ENCODE measurements at regions not wholly inside any gene's neighbourhood (a gene's known extent, or its start where the extent isn't known, plus 50 kb on each side); places are given as distances from the start of the nearest gene placed in this dataset.
A peak's percentile ranks its signal among the peaks of the same experiment; 100 is the strongest.
"Not testable (repeated sequence)": the region's sequence is repeated elsewhere in the genome, so short reads cannot be mapped to it uniquely, and the experiment has no call there.

DNA sequence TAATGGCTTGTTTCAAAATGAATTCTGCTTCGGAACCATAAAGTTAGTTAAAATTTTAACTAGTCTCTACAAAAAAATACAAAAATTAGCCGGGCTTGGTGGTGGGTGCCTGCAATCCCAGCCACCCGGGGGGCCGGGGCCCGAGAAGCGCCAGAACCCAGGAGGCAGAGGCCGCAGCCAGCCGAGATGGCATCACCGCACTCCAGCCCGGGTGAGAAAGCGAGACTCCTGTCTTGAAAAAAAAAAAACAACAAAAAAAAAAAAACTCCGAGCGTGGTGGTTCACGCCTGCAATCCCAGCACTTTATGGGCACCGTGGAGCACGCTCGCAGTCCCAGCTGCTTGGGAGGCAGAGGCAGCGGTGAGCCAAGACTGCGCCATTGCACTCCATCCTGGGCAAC is 781.4 kb downstream of the BRINP3 start:
- DNase-seq, result no peak

- no peak for DNase-seq
These were observed 780.6 kb downstream of the BRINP3 start for GRCh38 chr1:189697113-189697512.

DNA sequence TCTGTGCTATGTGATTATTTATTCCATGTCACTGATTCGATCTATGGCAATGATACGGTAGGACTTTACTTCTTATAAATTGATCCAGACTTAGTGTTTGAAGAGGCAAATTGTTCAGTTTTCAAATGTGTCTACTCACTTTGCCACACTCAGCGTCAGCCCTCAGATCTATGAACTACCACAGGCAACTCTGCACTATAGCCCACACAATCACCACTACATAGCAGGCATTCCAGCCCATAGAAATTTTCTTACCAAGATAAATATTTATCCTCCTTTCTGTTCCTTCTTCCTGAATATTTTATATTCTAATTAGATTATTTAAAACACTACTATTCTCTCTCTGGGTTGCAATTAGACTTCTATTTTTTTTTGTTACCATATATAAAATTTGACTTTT is 776.1 kb downstream of the BRINP3 start:
- no peak for DNase-seq

GRCh38 chr1:189706594-189706993 is 771.1 kb downstream of the BRINP3 start:
- DNase-seq, result no peak

DNA sequence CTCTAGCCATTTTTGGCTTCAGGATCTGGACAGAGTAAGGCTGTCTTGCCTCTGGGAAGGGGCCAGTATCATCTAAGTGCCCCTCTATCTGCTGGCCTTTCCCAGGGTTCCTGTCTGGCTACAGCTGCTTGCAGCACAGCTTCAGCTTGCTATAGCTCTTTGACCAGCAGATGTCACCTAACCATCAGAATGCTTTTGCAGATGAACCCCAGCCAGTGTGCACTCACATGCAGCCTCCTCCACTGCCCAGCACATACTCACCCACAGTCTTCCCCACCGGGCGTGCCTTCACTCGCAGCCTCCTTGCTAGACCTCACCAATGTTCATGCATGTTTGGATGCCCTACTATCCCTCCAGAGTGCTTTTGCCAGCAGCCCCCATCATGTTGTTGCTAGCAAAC is 769.0 kb downstream of the BRINP3 start:
- DNase-seq, result peak; percentile 1

DNA sequence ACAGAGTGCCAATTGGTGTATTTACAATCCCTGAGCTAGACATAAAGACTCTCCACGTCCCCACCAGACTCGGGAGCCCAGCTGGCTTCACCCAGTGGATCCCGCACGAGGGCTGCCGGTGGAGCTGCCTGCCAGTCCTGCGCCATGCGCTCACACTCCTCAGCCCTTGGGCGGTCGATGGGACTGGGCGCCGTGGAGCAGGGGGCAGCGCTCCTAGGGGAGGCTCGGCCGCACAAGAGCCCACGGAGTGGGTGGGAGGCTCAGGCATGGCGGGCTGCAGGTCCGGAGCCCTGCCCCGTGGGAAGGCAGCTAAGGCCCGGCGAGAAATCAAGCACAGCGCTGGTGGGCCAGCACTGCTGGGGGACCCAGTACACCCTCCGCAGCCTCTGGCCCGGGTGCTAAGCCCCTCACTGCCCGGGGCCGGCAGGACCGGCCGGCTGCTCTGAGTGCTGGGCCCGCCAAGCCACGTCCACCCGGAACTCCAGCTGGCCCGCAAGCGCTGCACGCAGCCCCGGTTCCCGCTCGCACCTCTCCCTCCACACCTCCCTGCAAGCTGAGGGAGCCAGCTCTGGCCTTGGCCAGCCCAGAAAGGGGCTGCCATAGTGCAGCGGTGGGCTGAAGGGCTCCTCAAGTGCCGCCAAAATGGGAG is 759.4 kb downstream of the BRINP3 start:
- not testable (repeated sequence) for DNase-seq

DNA sequence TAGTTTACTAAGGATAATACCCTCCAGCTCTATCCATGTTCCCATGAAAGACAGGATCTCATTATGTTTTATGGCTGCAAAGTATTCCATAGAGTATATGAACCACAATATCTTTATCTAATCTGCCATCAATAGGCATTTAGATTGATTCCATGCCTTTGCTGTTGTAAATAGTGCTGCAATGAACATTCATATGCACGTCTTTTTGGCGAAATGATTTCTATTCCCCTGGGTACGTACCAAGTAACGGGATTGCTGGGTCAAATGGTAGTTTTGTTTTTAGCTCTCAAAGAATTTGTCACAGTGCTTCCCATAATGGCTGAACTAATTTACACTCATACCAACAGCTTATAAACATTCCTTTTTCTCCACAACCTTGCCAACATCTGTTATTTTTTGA is 750.9 kb downstream of the BRINP3 start:
- DNase-seq, result no peak

DNA sequence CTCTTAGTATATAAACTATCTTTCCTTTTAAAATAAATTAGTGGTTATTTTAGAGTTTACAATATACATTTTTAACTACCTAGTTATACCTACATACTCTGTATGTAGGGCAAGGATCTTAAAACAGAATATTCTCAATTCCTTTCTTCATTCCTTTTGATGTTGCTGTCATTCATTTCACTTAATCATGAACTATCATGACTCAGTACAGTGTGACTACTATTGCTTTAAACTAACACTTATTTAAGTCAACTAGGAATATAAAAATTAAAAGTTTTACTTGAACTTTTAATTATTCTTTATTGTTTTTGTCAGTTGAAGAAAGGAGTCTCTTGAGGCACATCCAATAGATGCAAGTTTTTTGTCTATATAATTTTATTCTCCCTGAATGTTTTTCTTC is 726.4 kb downstream of the BRINP3 start:
- no peak for DNase-seq

- peak; percentile 4 for DNase-seq
These were observed 725.1 kb downstream of the BRINP3 start for GRCh38 chr1:189752461-189752995.

DNA sequence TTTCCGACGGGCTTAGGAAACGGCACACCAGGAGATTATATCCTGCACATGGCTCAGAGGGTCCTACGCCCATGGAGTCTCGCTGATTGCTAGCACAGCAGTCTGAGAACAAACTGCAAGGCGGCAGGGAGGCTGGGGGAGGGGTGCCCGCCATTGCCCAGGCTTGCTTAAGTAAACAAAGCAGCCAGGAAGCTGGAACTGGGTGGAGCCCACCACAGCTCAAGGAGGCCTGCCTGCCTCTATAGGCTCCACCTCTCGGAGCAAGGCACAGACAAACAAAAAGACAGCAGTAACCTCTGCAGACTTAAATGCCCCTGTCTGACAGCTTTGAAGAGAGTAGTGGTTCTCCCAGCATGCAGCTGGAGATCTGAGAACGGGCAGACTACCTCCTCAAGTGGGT is 722.6 kb downstream of the BRINP3 start:
- not testable (repeated sequence) for DNase-seq

- no peak for DNase-seq
These were observed 713.0 kb downstream of the BRINP3 start for GRCh38 chr1:189764391-189765320.

DNA sequence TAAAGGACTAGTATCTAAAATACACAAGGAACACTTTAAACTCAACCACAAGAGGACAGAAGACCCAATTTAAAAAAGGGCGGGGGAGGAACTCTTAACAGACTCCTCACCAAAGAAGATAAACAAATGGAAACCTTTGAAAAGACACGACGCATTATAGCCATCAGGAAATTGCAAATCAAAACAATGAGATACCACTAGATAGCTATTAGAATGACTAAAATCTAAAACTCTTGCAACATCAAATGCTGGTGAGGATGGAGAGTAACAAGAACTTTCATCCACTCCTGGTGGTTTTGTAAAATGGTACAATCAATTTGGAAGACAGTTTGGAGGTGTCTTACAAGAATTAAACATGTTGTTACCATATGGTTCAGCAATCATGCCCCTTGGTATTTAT is 708.2 kb downstream of the BRINP3 start:
- peak; percentile 2 for DNase-seq

- no peak for DNase-seq
These were observed 702.9 kb downstream of the BRINP3 start for GRCh38 chr1:189774721-189775287.

- peak; percentile 81 for DNase-seq
These were observed 702.3 kb downstream of the BRINP3 start for GRCh38 chr1:189775343-189775742.

- DNase-seq, result no peak
These were observed 698.6 kb downstream of the BRINP3 start for GRCh38 chr1:189779034-189779433.

- no peak for DNase-seq
These were observed 695.4 kb downstream of the BRINP3 start for GRCh38 chr1:189782295-189782694.

GRCh38 chr1:189783456-189783855 is 694.2 kb downstream of the BRINP3 start:
- DNase-seq, result no peak

- DNase-seq, result no peak
These were observed 690.9 kb downstream of the BRINP3 start for GRCh38 chr1:189786761-189787160.

GRCh38 chr1:189787201-189787600 is 690.5 kb downstream of the BRINP3 start:
- peak; percentile 6 for DNase-seq

GRCh38 chr1:189790335-189790734 is 687.3 kb downstream of the BRINP3 start:
- DNase-seq, result no peak

GRCh38 chr1:189803364-189803763 is 674.3 kb downstream of the BRINP3 start:
- DNase-seq, result no peak

- DNase-seq, result no peak
These were observed 673.3 kb downstream of the BRINP3 start for GRCh38 chr1:189804352-189804751.

DNA sequence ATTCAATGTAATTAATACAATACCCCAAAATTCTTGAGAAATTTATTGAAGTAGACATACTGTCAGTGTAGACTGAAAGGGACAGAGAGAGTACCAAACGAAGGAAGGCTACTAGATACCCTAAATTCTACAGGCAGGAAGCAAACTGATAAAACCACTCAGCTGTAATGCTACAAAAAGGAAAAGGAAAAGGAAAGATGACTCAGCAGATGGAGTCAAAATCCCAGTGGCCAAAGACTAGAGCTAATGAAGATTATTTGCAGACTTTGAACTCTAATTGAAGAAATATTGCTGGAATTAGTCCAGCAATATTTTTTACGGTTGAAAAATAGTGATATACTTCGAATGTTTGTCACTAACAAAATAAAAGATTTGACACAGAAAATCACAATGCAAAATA is 671.9 kb downstream of the BRINP3 start:
- DNase-seq, result no peak
